ENCODE measurements at regions not wholly inside any gene's neighbourhood (a gene's known extent, or its start where the extent isn't known, plus 50 kb on each side); places are given as distances from the start of the nearest gene placed in this dataset.
"Not testable (repeated sequence)": the region's sequence is repeated elsewhere in the genome, so short reads cannot be mapped to it uniquely, and the experiment has no call there.

DNA sequence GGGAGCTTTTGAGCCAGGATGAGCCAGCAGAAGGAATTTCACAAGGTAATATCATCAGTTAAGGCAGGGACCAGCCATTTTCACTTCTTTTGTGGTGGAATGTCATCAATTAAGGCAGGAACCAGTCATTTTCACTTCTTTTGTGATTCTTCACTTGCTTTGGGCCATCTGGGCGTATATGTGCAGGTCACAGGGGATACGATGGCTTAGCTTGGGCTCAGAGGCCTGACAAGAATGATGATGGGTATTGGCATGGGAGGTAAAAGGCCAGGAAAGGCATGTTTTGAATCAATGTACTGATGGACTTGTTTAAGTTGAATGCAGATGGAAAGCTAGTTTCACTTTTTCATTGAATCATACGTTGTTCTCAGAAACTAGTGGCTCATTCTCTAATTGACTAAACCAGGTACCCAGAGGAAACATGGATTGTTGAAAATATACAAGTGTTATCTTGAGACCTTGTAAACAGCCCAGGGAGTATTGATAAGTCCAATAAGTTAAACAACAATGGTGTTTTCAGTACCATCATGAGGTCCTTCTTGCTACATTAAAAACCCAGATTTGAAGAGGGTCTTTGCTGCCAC, 1672.5 kb upstream of the DDX18 start:
- no peak for DNase-seq

DNA sequence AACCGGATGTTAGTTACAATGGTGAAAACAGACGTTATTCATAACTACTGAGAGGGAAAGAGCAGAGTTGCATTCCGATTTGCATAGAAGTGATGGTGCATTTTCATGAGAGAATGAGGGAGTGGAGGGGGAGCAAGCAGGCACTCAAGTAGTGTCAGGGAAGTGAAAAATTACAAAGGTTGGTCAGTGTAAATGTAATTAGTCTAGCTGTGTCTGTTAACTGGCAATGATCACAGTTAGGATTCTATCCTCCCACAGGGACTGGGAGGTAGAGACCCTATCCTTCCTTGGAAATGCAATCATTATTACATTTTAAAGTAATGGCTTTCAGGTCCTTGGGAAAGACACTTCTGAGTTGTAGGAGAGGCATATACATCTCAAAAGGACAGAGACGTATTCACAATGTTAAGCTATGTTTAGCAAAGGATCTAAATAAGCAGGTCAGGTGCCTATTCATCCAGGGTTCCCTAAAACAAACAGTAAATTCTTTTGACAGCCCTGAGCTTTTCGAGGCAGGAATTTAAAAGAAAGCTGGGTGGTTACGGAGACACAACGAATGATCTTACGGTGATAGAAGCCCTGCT, 1671.8 kb upstream of the DDX18 start:
- no peak for DNase-seq

DNA sequence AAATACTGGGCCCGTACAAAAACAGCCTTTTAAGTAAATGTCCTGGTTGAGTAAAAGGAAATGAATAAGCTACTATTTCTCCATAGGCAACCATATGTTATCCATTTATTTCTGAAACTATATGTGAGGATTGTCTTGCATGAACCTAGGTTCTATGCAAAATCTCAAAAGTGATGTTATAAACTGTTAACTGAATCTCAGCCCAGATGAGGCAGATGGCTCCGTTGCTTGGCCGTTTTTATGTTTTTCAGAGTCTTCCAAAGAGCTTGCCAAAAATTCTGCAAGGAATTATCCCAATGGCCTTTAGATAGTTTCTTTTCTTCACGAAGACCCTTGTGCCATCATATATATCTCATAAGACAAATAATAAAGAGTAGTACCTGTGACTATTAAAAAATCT, 1669.5 kb upstream of the DDX18 start:
- DNase-seq = no peak

GRCh38 chr2:116148361-116148760, 1666.1 kb upstream of the DDX18 start:
- no peak for DNase-seq

GRCh38 chr2:116153729-116154128, 1660.8 kb upstream of the DDX18 start:
- DNase-seq = no peak

DNA sequence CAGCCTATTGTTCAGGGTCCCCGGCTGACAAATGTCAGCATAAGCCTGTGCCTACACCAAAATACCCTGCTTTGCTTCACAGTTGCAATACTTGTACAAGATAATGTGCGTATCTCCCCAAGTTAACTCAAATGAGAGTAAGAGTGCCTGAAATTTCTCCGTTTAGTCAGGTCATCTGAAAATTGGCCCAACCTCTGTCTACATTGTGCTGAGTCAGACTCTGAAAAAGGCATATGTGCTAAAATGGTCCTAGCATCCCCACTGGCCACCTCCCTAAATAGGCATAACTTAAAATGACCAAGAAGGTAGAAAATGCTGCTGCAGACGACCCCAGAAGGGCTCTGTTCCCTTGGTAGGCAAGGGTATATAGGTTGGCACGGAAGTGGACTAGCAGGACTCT, 1653.8 kb upstream of the DDX18 start:
- DNase-seq = no peak

DNA sequence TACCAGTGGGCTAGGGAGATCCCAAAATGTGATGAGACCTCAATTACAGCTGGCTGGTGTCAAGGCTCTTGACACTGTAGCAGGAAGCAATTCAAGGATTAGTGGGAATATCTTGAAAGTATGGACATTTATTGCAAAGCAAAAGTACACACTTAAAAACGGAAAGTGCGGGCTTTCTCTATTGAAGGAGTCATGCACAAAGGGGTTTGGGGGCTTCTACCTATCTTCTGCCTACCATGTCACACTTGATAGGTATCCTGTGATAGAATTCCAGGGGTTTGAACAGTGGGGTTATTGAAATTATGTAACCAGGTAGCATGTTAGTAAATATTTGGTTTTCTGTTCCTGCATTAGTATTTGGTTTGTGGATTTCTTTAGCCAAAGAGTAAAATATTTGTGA, 1652.1 kb upstream of the DDX18 start:
- DNase-seq = no peak

DNA sequence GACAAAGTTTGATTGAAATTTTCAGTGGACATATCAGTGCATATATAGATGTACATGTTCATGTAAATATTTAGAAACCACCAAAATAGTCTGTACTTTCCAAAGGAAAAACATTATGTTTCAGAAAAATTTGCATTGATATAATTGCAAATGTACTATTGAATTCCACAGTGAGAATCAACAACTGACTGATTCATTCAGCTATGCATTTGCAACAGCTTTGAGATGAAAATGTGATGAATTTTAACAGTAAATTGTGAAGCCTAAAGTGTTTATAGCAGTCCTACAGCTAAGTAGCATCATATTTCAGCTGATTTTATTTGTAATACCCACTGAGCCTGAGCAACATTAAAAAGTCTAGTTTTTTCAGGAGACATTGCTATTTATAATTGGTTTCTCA, 1647.4 kb upstream of the DDX18 start:
- DNase-seq = no peak

DNA sequence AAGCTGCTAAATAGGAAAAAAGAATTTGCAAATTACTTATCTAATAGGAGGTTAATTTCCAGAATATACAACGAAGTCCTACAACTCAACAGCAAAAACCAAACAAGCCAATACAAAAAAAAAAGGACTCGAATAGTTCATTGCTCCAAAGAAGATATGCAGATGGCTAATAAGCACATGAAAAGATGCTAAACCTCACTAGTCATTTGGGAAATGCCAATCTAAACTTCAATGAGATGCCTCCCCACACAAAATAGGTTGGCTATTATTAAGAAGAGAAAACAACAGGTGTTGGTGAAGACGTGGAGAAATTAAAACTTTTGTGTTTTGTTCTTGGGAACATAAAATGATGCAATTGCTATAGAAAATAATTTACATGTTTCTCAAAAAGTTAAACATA, 1634.4 kb upstream of the DDX18 start:
- no peak for DNase-seq

- not testable (repeated sequence) for DNase-seq
Observed at GRCh38 chr2:116190684-116191083, 1623.8 kb upstream of the DDX18 start.

GRCh38 chr2:116200086-116200485, 1614.4 kb upstream of the DDX18 start:
- no peak for DNase-seq

DNA sequence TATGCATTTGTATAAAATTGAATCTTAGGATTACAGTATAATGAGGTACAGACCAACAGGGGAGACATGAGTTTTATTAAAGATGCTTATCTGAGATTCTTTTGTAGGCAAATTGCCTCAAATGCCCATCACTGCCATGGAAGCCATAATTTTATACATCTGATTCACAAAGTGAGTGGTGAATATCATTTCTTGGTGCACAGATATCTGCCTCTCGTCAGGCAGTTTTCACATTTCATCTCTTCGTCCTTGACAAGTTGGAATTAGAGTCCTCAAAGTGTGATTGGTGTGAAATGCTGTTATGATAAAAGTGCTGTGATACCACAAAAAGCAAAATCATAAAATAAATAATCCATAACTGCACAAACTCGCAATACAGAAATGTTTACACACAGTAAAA, 1602.8 kb upstream of the DDX18 start:
- DNase-seq = no peak

DNA sequence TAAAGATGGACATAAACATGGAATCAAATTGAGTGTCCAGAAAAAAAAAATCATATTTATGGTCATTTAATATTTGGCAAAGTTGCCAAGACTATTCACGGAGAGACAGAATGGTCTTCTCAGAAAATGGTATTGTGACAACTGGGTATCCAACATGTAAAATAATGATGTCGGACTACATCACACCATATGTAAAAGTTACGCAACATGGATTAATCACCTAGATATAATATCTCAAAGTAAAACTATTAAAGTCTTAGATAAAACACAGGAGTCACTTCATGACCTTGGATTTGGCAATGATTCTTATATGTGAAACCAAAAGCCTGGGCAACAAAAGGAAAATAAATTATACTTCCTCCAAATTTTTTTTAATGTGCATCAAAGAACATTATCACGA, 1591.7 kb upstream of the DDX18 start:
- DNase-seq = no peak

DNA sequence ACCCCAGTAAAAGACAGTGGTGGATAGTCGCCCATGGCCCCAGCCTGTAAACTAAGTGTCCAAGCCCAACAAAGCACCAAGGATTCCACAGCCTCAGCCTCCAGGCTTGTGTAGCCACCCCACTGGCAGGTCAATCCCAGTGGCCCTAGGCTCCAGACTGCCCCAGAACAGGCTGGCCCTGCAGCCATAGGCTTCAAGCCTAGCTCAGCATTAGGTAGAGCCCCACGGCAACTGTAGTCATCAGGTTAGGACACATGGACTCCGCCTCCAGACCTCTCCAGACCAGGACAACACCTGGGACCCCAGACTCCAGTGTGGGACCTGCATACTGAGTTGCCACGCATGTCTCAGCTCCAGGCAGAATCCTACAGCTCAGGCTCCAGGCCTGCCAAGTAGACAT, 1590.6 kb upstream of the DDX18 start:
- no peak for DNase-seq

DNA sequence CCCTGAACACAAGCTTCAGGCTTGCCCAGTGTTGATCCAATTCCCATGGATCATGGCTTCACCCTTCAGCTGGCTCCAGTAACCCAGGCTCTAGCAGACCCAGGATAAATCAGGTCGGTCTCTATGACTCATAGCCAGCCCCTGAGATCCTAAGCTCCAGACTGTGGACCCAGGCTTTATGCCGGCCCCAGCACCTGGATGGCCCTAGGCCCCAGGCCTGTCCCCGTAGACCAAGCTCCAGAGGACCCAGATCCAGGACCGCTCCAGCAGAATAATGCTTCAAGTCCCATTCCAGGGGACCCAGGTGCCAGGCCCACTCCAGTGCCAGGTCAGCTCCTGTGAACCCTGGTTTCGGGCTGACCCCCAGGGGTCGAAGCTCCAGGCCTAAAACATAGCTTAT, 1589.9 kb upstream of the DDX18 start:
- no peak for DNase-seq

DNA sequence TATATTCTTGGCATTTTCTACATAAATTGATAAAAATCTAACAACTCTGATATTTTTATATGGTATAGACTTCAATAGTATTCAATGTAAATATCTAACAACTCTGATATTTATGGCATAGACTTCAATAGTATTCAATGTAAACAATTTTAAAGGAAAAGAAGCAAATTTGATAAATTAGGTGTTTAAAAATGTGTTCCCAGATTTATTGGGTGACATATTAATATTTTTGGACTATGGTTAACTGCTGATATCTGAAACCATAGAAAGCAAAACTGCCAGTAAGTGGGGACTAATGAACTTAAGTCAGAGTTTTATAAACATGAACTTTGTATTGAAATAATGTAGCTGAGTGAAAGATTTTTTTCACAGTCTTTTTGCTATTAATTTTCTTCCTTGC, 1576.0 kb upstream of the DDX18 start:
- no peak for DNase-seq

DNA sequence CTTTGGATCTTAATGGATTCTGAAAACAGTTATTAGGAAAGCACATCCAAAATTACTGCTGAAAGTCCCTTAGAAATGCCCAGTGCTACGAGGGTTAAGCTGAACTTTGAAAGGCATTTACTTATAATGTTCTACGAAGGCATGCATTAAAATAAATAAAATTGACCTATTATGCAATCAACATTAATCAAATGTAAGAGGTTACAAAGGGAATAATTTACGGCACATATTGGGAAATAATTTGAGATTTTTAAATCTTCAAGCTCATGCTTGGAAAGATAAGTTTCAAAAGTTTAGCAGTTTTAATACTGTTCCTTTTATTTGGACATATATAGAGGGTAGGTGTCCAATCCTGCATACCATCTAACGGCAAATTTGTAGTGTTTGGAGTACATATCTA, 1564.1 kb upstream of the DDX18 start:
- no peak for DNase-seq

DNA sequence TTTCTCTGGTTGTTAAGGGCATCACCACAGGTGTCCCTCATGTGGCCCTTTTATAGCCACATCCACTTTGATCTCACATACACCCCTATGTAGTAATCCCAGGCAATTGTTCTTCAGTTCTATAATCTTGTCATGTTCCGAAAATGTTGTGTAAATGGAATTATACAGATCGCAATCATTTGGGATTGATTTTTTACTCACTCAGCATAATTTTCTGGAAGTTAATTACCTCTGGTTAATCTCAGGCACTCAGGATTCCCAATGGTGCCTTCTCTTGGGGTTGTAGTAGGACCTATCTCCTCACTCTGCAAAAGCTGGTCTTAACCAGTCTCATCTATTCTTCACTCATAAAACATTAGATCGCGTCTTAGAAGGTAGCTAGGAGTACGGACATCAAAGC, 1549.6 kb upstream of the DDX18 start:
- DNase-seq = no peak

- no peak for DNase-seq
Observed at GRCh38 chr2:116269040-116269439, 1545.5 kb upstream of the DDX18 start.

GRCh38 chr2:116304328-116304727, 1510.2 kb upstream of the DDX18 start:
- DNase-seq = no peak

DNA sequence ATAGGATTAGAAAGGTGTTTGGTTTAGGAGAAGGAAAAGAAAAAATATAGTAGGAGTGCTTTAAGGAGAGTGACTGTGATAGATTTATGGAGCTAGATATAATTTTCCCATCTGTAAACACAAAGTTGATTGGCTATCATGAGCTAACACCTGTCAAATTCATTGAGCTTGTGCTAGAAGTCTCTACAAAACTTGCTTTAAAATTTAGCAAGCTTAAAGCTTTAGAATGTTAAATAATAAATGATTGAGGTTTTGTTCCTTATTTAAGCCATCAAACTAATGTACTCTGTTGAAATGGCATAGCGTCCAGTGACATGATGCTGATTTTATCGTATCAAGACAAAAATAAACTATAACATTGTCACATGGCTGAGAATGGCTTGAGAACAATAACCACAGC, 1497.4 kb upstream of the DDX18 start:
- no peak for DNase-seq

- DNase-seq = not testable (repeated sequence)
Observed at GRCh38 chr2:116318551-116318950, 1495.9 kb upstream of the DDX18 start.

- DNase-seq = no peak
Observed at GRCh38 chr2:116319001-116319400, 1495.5 kb upstream of the DDX18 start.

- DNase-seq = no peak
Observed at GRCh38 chr2:116319935-116320334, 1494.6 kb upstream of the DDX18 start.

- no peak for DNase-seq
Observed at GRCh38 chr2:116329280-116329679, 1485.2 kb upstream of the DDX18 start.

GRCh38 chr2:116340690-116341089, 1473.8 kb upstream of the DDX18 start:
- no peak for DNase-seq
